ENCODE measurements at regions not wholly inside any gene's neighbourhood (a gene's known extent, or its start where the extent isn't known, plus 50 kb on each side); places are given as distances from the start of the nearest gene placed in this dataset.

- Histone ChIP-seq H4K20me1 (ENCODE audit: insufficient read depth, low read length) (no peaks in the 10 kb centered on the region), H3K9me3 (ENCODE audit: low read length) (no peaks in the 10 kb centered on the region), H3K79me2 (ENCODE audit: insufficient read depth, low read length) (no peaks in the 10 kb centered on the region), H3K9ac (ENCODE audit: low read length) (no peak overlapping the region; the same call in 1 of the 2 replicates), H3K4me2 (ENCODE audit: low read length) (peak overlapping the region; percentile 33; the same call in 1 of the 2 replicates), H3F3A (ENCODE audit: insufficient read depth, low read length) (no peaks in the 10 kb centered on the region), H3K4me1 (ENCODE audit: insufficient read depth, low read length, severe bottlenecking) (peaks cover 42% of the 10 kb centered on the region), H3K9me2 (ENCODE audit: low read depth, low read length) (no peaks in the 10 kb centered on the region), H3K27me3 (ENCODE audit: insufficient read depth, low read length) (no peaks in the 10 kb centered on the region), H3K27ac (ENCODE audit: low read depth, low read length, poor library complexity, severe bottlenecking) (peak overlapping the region; percentile 81), H2AFZ (ENCODE audit: low read length) (no peak overlapping the region), H3K4me3 (ENCODE audit: low read depth, low read length, poor library complexity, severe bottlenecking) (no peak overlapping the region), H3K36me3 (ENCODE audit: insufficient read depth, low read length) (peaks cover 58% of the 10 kb centered on the region)
- no peak for TF ChIP-seq EZH2 (IDR thresholded peaks at IDR 0.05; ENCODE audit: borderline replicate concordance, low read length)
- no peak for TF ChIP-seq CTCF (IDR thresholded peaks at IDR 0.05; ENCODE audit: low read length)
Measured at GRCh38 chr19:46950526-46951170, 69.0 kb upstream of the NPAS1 start.

- H3K4me2 ChIP-seq (ENCODE audit: low read length) = peak overlapping the region; percentile 33; the same call in 1 of the 2 replicates
- no peak overlapping the region; the same call in 1 of the 2 replicates for H3K9ac ChIP-seq (ENCODE audit: low read length)
- H3K4me1 ChIP-seq (ENCODE audit: insufficient read depth, low read length, severe bottlenecking) = peaks cover 46% of the 10 kb centered on the region
- peak overlapping the region; percentile 81 for H3K27ac ChIP-seq (ENCODE audit: low read depth, low read length, poor library complexity, severe bottlenecking)
- peaks cover 54% of the 10 kb centered on the region for H3K36me3 ChIP-seq (ENCODE audit: insufficient read depth, low read length)
- H4K20me1 ChIP-seq (ENCODE audit: insufficient read depth, low read length) = no peaks in the 10 kb centered on the region
- no peaks in the 10 kb centered on the region for H3K27me3 ChIP-seq (ENCODE audit: insufficient read depth, low read length)
- H2AFZ ChIP-seq (ENCODE audit: low read length) = no peak overlapping the region
- H3K9me2 ChIP-seq (ENCODE audit: low read depth, low read length) = no peaks in the 10 kb centered on the region
- no peaks in the 10 kb centered on the region for H3K9me3 ChIP-seq (ENCODE audit: low read length)
- H3K79me2 ChIP-seq (ENCODE audit: insufficient read depth, low read length) = no peaks in the 10 kb centered on the region
- TF ChIP-seq EZH2 (IDR thresholded peaks at IDR 0.05; ENCODE audit: borderline replicate concordance, low read length) (no peak), CTCF (IDR thresholded peaks at IDR 0.05; ENCODE audit: low read length) (no peak)
- H3F3A ChIP-seq (ENCODE audit: insufficient read depth, low read length) = no peaks in the 10 kb centered on the region
- H3K4me3 ChIP-seq (ENCODE audit: low read depth, low read length, poor library complexity, severe bottlenecking) = no peak overlapping the region
Measured at GRCh38 chr19:46951171-46951986, 68.3 kb upstream of the NPAS1 start.

GRCh38 chr19:46952874-46953273, 66.8 kb upstream of the NPAS1 start:
- Histone ChIP-seq H3K9ac (ENCODE audit: low read length) (no peak overlapping the region), H3K9me3 (ENCODE audit: low read length) (no peaks in the 10 kb centered on the region), H3K4me3 (ENCODE audit: low read depth, low read length, poor library complexity, severe bottlenecking) (no peak overlapping the region), H3K9me2 (ENCODE audit: low read depth, low read length) (no peaks in the 10 kb centered on the region), H3K79me2 (ENCODE audit: insufficient read depth, low read length) (no peaks in the 10 kb centered on the region), H3K27me3 (ENCODE audit: insufficient read depth, low read length) (no peaks in the 10 kb centered on the region), H3F3A (ENCODE audit: insufficient read depth, low read length) (no peaks in the 10 kb centered on the region), H3K36me3 (ENCODE audit: insufficient read depth, low read length) (peaks cover 41% of the 10 kb centered on the region), H3K4me1 (ENCODE audit: insufficient read depth, low read length, severe bottlenecking) (peaks cover 46% of the 10 kb centered on the region), H3K27ac (ENCODE audit: low read depth, low read length, poor library complexity, severe bottlenecking) (no peak overlapping the region), H3K4me2 (ENCODE audit: low read length) (no peak overlapping the region), H4K20me1 (ENCODE audit: insufficient read depth, low read length) (no peaks in the 10 kb centered on the region), H2AFZ (ENCODE audit: low read length) (no peak overlapping the region)
- TF ChIP-seq EZH2 (IDR thresholded peaks at IDR 0.05; ENCODE audit: borderline replicate concordance, low read length) (no peak), CTCF (IDR thresholded peaks at IDR 0.05; ENCODE audit: low read length) (no peak)
